H9 (cell line): ENCODE measurements at regions not wholly inside any gene's neighbourhood (a gene's known extent, or its start where the extent isn't known, plus 50 kb on each side); places are given as distances from the start of the nearest gene placed in this dataset.

Source experiments
- DNase-seq: peaks from one replicate; pipeline ENCODE4 v3.0.0-alpha.2; 2017
- H2AFZ ChIP-seq: one replicate; pipeline ENCODE4 v1.6.1; 2013; ENCODE audit warnings: mild to moderate bottlenecking, low read length, control low read depth, moderate library complexity
- H2AK5ac ChIP-seq: 2 replicates; pipeline ENCODE4 v1.6.1; 2013; ENCODE audit warnings: low read length, control low read depth, mixed read lengths; ENCODE audit not compliant: insufficient read length
- H2BK120ac ChIP-seq: one replicate; pipeline ENCODE4 v1.6.1; 2013; ENCODE audit warnings: low read depth, mild to moderate bottlenecking, low read length, control low read depth, inconsistent platforms; ENCODE audit not compliant: poor library complexity, severe bottlenecking
- H2BK12ac ChIP-seq: 2 replicates; pipeline ENCODE4 v1.6.1; 2013; ENCODE audit warnings: low read length, control low read depth, mixed read lengths, low read depth; ENCODE audit not compliant: insufficient read length
- H2BK15ac ChIP-seq: 2 replicates; pipeline ENCODE4 v1.6.1; 2013; ENCODE audit warnings: low read depth, low read length, control low read depth
- H2BK20ac ChIP-seq: one replicate; pipeline ENCODE4 v1.6.1; 2013; ENCODE audit warnings: low read depth, mild to moderate bottlenecking, low read length, control low read depth, inconsistent platforms; ENCODE audit not compliant: poor library complexity, severe bottlenecking
- H2BK5ac ChIP-seq: 2 replicates; pipeline ENCODE4 v1.6.1; 2013; ENCODE audit warnings: low read length, control low read depth, mixed read lengths; ENCODE audit not compliant: insufficient read length
- H3K14ac ChIP-seq: 2 replicates; pipeline ENCODE4 v1.6.1; 2013; ENCODE audit warnings: low read length, control low read depth; ENCODE audit not compliant: insufficient read depth
- H3K18ac ChIP-seq: 2 replicates; pipeline ENCODE4 v1.6.1; 2013; ENCODE audit warnings: low read depth, mild to moderate bottlenecking, mixed read lengths, low read length, control low read depth; ENCODE audit not compliant: insufficient read length
- H3K23ac ChIP-seq: 2 replicates; pipeline ENCODE4 v1.6.1; 2013; ENCODE audit warnings: low read length, control low read depth, mixed read lengths, low read depth; ENCODE audit not compliant: insufficient read length
- H3K23me2 ChIP-seq: 2 replicates; pipeline ENCODE4 v1.6.1; 2013; ENCODE audit warnings: low read depth, mild to moderate bottlenecking, mixed read lengths, low read length, control low read depth; ENCODE audit not compliant: insufficient read length, poor library complexity, severe bottlenecking
- H3K27ac ChIP-seq: 2 replicates; pipeline ENCODE4 v1.5.1; 2013; ENCODE audit warnings: low read length, control low read depth, mixed read lengths, low read depth; ENCODE audit not compliant: insufficient read length
- H3K27me3 ChIP-seq: 2 replicates; pipeline ENCODE4 v1.6.1; 2013; ENCODE audit warnings: low read length, control low read depth, inconsistent platforms; ENCODE audit not compliant: insufficient read depth
- H3K4ac ChIP-seq: 2 replicates; pipeline ENCODE4 v1.6.1; 2013; ENCODE audit warnings: low read depth, mild to moderate bottlenecking, control low read depth, inconsistent platforms, low read length, moderate library complexity
- H3K4me1 ChIP-seq: 2 replicates; pipeline ENCODE4 v1.6.1; 2013; ENCODE audit warnings: low read length, control low read depth, inconsistent platforms; ENCODE audit not compliant: insufficient read depth
- H3K4me2 ChIP-seq: 2 replicates; pipeline ENCODE4 v1.6.1; 2013; ENCODE audit warnings: low read length, control low read depth, mixed read lengths; ENCODE audit not compliant: insufficient read length, insufficient read depth
- H3K56ac ChIP-seq: 2 replicates; pipeline ENCODE4 v1.6.1; 2013; ENCODE audit warnings: low read depth, mild to moderate bottlenecking, mixed read lengths, low read length, control low read depth; ENCODE audit not compliant: insufficient read length
- H3K79me1 ChIP-seq: 2 replicates; pipeline ENCODE4 v1.6.1; 2013; ENCODE audit warnings: low read depth, mild to moderate bottlenecking, moderate library complexity, low read length, control low read depth, inconsistent platforms; ENCODE audit not compliant: insufficient read depth, poor library complexity, severe bottlenecking
- H3K79me2 ChIP-seq: 2 replicates; pipeline ENCODE4 v1.6.1; 2013; ENCODE audit warnings: low read length, control low read depth, inconsistent platforms; ENCODE audit not compliant: insufficient read depth
- H3K9ac ChIP-seq: 2 replicates; pipeline ENCODE4 v1.6.1; 2013; ENCODE audit warnings: low read length, control low read depth, mixed read lengths; ENCODE audit not compliant: insufficient read length; ENCODE audit errors: extremely low read depth
- H3K9me3 ChIP-seq: one replicate; pipeline ENCODE4 v1.6.1; 2013; ENCODE audit warnings: low read depth, low read length, inconsistent platforms; ENCODE audit not compliant: control insufficient read depth
- H3T11ph ChIP-seq: one replicate; pipeline ENCODE4 v1.6.1; 2013; ENCODE audit warnings: mild to moderate bottlenecking, low read length, control low read depth, inconsistent platforms
- H4K20me1 ChIP-seq: one replicate; pipeline ENCODE4 v1.6.1; 2013; ENCODE audit not compliant: control insufficient read depth, insufficient read length, insufficient read depth
- H4K5ac ChIP-seq: 2 replicates; pipeline ENCODE4 v1.6.1; 2013; ENCODE audit warnings: low read depth, mild to moderate bottlenecking, mixed read lengths, low read length, control low read depth; ENCODE audit not compliant: insufficient read length
- H4K8ac ChIP-seq: replicated peaks from 2 replicates; pipeline ENCODE4 v1.6.1; 2013; ENCODE audit warnings: low read length, control low read depth, mixed read lengths, low read depth; ENCODE audit not compliant: insufficient read length
- H4K91ac ChIP-seq: 2 replicates; pipeline ENCODE4 v1.6.1; 2013; ENCODE audit warnings: low read depth, mild to moderate bottlenecking, moderate library complexity, mixed read lengths, low read length, control low read depth; ENCODE audit not compliant: insufficient read length
- H3K27ac Mint-ChIP-seq, 3 experiments: 2 replicates in 2 of 3; 3 replicates in 1 of 3; pipeline ENCODE4 v1.8.0; 2020 to 2021; ENCODE audit warnings: mixed read lengths in 3 of 3, mild to moderate bottlenecking in 1 of 3, moderate library complexity in 1 of 3
- H3K27me3 Mint-ChIP-seq: 2 replicates; pipeline ENCODE4 v1.8.0; 2021; ENCODE audit warnings: low read depth, mild to moderate bottlenecking, moderate library complexity, mixed read lengths
- H3K36me3 Mint-ChIP-seq, 3 experiments: 2 replicates in 2 of 3; 3 replicates in 1 of 3; pipeline ENCODE4 v1.8.0; 2020 to 2021; ENCODE audit warnings: low read depth in 3 of 3, mixed read lengths in 3 of 3; ENCODE audit not compliant: insufficient read depth in 1 of 3
- H3K4me1 Mint-ChIP-seq, 2 experiments: 2 replicates each; pipeline ENCODE4 v1.8.0; 2020; ENCODE audit warnings: mixed read lengths in 2 of 2
- H3K4me3 Mint-ChIP-seq, 2 experiments: 2 replicates in 1 of 2; 3 replicates in 1 of 2; pipeline ENCODE4 v1.8.0; 2020 to 2021; ENCODE audit warnings: mild to moderate bottlenecking in 2 of 2, mixed read lengths in 2 of 2, moderate library complexity in 1 of 2
- H3K9me3 Mint-ChIP-seq, 2 experiments: 2 replicates in 1 of 2; 3 replicates in 1 of 2; pipeline ENCODE4 v1.8.0; 2020; ENCODE audit warnings: mild to moderate bottlenecking in 2 of 2, mixed read lengths in 2 of 2, moderate library complexity in 1 of 2
- WGBS: extraction: QIAGEN DNeasy Blood & Tissue Kit; methylation state at CpG from one replicate; pipeline ENCODE4 v1.1.7; 2013; ENCODE audit warnings: missing lambda C conversion rate, low lambda C conversion rate, mixed read lengths; ENCODE audit not compliant: insufficient read length; ENCODE audit errors: extremely low coverage; 5-methylcytosine and 5-hydroxymethylcytosine counted together
- TF ChIP-seq, protein P1 (sequence below): fragments of 200-600 bp; sonication (generic); conservative IDR thresholded peaks from 3 replicates; pipeline ENCODE4 v1.8.0; 2021; ENCODE audit warnings: antibody characterized with exemption, mild to moderate bottlenecking

- Histone ChIP-seq H2BK12ac (no peak overlapping the region), H4K20me1 (no peaks in the 10 kb centered on the region), H3T11ph (no peak overlapping the region), H3K79me1 (no peaks in the 10 kb centered on the region), H4K8ac (no peak overlapping the region), H3K4me1 (no peaks in the 10 kb centered on the region), H2AK5ac (no peak overlapping the region), H3K9me3 (no peaks in the 10 kb centered on the region), H2BK5ac (no peak overlapping the region), H3K79me2 (no peaks in the 10 kb centered on the region), H2BK15ac (no peak overlapping the region), H3K23ac (no peak overlapping the region), H4K5ac (no peak overlapping the region), H2AFZ (no peak overlapping the region), H3K9ac (no peak overlapping the region), H3K27ac (no peak overlapping the region), H3K56ac (no peak overlapping the region), H2BK120ac (no peak overlapping the region), H3K23me2 (no peaks in the 10 kb centered on the region), H4K91ac (no peak overlapping the region), H3K14ac (no peak overlapping the region), H3K4me2 (no peak overlapping the region), H2BK20ac (no peak overlapping the region), H3K4ac (no peak overlapping the region), H3K27me3 (no peaks in the 10 kb centered on the region), H3K18ac (no peak overlapping the region)
- Mint-ChIP-seq H3K4me1 (peaks cover 0 to 2% of the 10 kb centered on the region in 2 experiments; a peak in 1 of 4 replicates), H3K9me3 (no peaks in the 10 kb centered on the region), H3K27me3 (no peaks in the 10 kb centered on the region), H3K27ac (no peak overlapping the region), H3K4me3 (no peak overlapping the region), H3K36me3 (no peaks in the 10 kb centered on the region)
- peak; percentile 44 for DNase-seq
- TF ChIP-seq, protein P1, sequence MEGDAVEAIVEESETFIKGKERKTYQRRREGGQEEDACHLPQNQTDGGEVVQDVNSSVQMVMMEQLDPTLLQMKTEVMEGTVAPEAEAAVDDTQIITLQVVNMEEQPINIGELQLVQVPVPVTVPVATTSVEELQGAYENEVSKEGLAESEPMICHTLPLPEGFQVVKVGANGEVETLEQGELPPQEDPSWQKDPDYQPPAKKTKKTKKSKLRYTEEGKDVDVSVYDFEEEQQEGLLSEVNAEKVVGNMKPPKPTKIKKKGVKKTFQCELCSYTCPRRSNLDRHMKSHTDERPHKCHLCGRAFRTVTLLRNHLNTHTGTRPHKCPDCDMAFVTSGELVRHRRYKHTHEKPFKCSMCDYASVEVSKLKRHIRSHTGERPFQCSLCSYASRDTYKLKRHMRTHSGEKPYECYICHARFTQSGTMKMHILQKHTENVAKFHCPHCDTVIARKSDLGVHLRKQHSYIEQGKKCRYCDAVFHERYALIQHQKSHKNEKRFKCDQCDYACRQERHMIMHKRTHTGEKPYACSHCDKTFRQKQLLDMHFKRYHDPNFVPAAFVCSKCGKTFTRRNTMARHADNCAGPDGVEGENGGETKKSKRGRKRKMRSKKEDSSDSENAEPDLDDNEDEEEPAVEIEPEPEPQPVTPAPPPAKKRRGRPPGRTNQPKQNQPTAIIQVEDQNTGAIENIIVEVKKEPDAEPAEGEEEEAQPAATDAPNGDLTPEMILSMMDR: peak; percentile 65
- WGBS: no CpG with 5 or more reads among the region's 2 CpGs
These were observed 749.5 kb upstream of the PCDH7 start for GRCh38 chr4:29970626-29971025.
